ENCODE measurements at regions not wholly inside any gene's neighbourhood (a gene's known extent, or its start where the extent isn't known, plus 50 kb on each side); places are given as distances from the start of the nearest gene placed in this dataset.

- TF ChIP-seq CTCF (IDR thresholded peaks at IDR 0.05) = no peak
- TF ChIP-seq POLR2A (IDR thresholded peaks at IDR 0.05) = no peak
- TF ChIP-seq EP300 (IDR thresholded peaks at IDR 0.05) = no peak
These were observed 316.6 kb downstream of the TPBG start for GRCh38 chr6:82680192-82680591.

Measured in suprapubic skin (tissue), 3 donors.